ENCODE measurements at regions not wholly inside any gene's neighbourhood (a gene's known extent, or its start where the extent isn't known, plus 50 kb on each side); places are given as distances from the start of the nearest gene placed in this dataset.

- TF ChIP-seq POLR2A (IDR thresholded peaks at IDR 0.05) (no peak), CTCF (IDR thresholded peaks at IDR 0.05) (no peak)
- H3K4me1 ChIP-seq = no peaks in the 10 kb centered on the region
- H3K27me3 ChIP-seq = no peaks in the 10 kb centered on the region
- no peak overlapping the region for H3K27ac ChIP-seq
- peaks cover 0 to 12% (median 4%) of the 10 kb centered on the region in 3 donors for H3K9me3 ChIP-seq
- WGBS, 2 donors = 49 to 61% methylated on average over 2 of the region's 2 CpGs
- intact Hi-C loops (cut with DNase I) = no loop called here
- no peak for DNase-seq
- no peaks in the 10 kb centered on the region for H3K36me3 ChIP-seq
- no peak overlapping the region for H3K4me3 ChIP-seq
Measured at GRCh38 chr17:53313746-53314145, 509.0 kb upstream of the KIF2B start.

- TF ChIP-seq POLR2A (IDR thresholded peaks at IDR 0.05) (no peak), CTCF (IDR thresholded peaks at IDR 0.05) (no peak)
- Histone ChIP-seq H3K27me3 (no peaks in the 10 kb centered on the region), H3K4me1 (no peaks in the 10 kb centered on the region), H3K27ac (no peak overlapping the region), H3K9me3 (no peaks in the 10 kb centered on the region), H3K4me3 (no peak overlapping the region), H3K36me3 (no peaks in the 10 kb centered on the region)
- WGBS, 2 donors = 77 to 87% methylated on average over 1 of the region's 1 CpG
- no peak for DNase-seq
- intact Hi-C loops (cut with DNase I) = no loop called here
Measured at GRCh38 chr17:53278466-53278865, 544.3 kb upstream of the KIF2B start.

GRCh38 chr17:53273126-53273525 lies 549.6 kb upstream of the KIF2B start:
- no peak overlapping the region for H3K4me3 ChIP-seq
- WGBS, 2 donors = 45 to 57% methylated on average over 2 of the region's 2 CpGs
- no peak for TF ChIP-seq POLR2A (IDR thresholded peaks at IDR 0.05)
- no peak for TF ChIP-seq CTCF (IDR thresholded peaks at IDR 0.05)
- intact Hi-C loops (cut with DNase I) = no loop called here
- H3K36me3 ChIP-seq = no peaks in the 10 kb centered on the region
- H3K27ac ChIP-seq = no peak overlapping the region
- no peak for DNase-seq
- H3K9me3 ChIP-seq = no peaks in the 10 kb centered on the region
- H3K4me1 ChIP-seq = no peaks in the 10 kb centered on the region
- no peaks in the 10 kb centered on the region for H3K27me3 ChIP-seq

- H3K9me3 ChIP-seq = no peaks in the 10 kb centered on the region
- intact Hi-C loops (cut with DNase I) = no loop called here
- no peaks in the 10 kb centered on the region for H3K4me1 ChIP-seq
- H3K36me3 ChIP-seq = no peaks in the 10 kb centered on the region
- TF ChIP-seq CTCF (IDR thresholded peaks at IDR 0.05) (no peak), POLR2A (IDR thresholded peaks at IDR 0.05) (no peak)
- WGBS, 2 donors = 52 to 65% methylated on average over 1 of the region's 1 CpG
- no peak overlapping the region for H3K4me3 ChIP-seq
- DNase-seq = no peak
- no peak overlapping the region for H3K27ac ChIP-seq
- no peaks in the 10 kb centered on the region for H3K27me3 ChIP-seq
Measured at GRCh38 chr17:53270936-53271335, 551.8 kb upstream of the KIF2B start.

- 89 to 100% methylated on average over 1 of the region's 1 CpG for WGBS, 2 donors
- intact Hi-C loops (cut with DNase I) = no loop called here
- Histone ChIP-seq H3K4me1 (no peaks in the 10 kb centered on the region), H3K27me3 (no peaks in the 10 kb centered on the region), H3K27ac (no peak overlapping the region), H3K36me3 (no peaks in the 10 kb centered on the region), H3K4me3 (no peak overlapping the region), H3K9me3 (no peaks in the 10 kb centered on the region)
- TF ChIP-seq CTCF (IDR thresholded peaks at IDR 0.05) = no peak
- no peak for TF ChIP-seq POLR2A (IDR thresholded peaks at IDR 0.05)
- DNase-seq = no peak
Measured at GRCh38 chr17:53264730-53265129, 558.0 kb upstream of the KIF2B start.

Measured in esophagus squamous epithelium (tissue), 5 donors.